HepG2 (cell line): ENCODE measurements at regions not wholly inside any gene's neighbourhood (a gene's known extent, or its start where the extent isn't known, plus 50 kb on each side); places are given as distances from the start of the nearest gene placed in this dataset.

Experiments
- ATAC-seq: fragments of 200-7000 bp; cut with Tn5 transposase; 3 replicates; pipeline ENCODE4 v1.9.1; 2020; ENCODE audit warnings: mild to moderate bottlenecking, moderate library complexity
- BruUV-seq: library from RNA; stranded (reverse); fragments of 400-500 nt; replicated peaks from 2 replicates; lab custom pipeline; 2021; lab: Mats Ljungman, UMichigan
- CTCF ChIA-PET: fragments of 300-600 bp; formaldehyde crosslinking; extraction: SDS; loops from one replicate; lab custom pipeline; 2021; ENCODE audit warnings: low total read pairs, inconsistent platforms, low intra/inter-chr PET ratio; lab: Yijun Ruan, JAX
- POLR2A ChIA-PET: fragments of 350-600 bp; sonication (Branson Sonifier 250); formaldehyde crosslinking; loops from one replicate; lab custom pipeline; 2020; ENCODE audit warnings: antibody characterized with exemption, inconsistent platforms; lab: Yijun Ruan, JAX
- DNase-seq: peaks from one replicate; pipeline ENCODE4 v3.0.0-alpha.2; 2015; ENCODE audit warnings: low spot score
- FAIRE-seq: peaks from 3 replicates; lab custom pipeline; 2011; peaks lifted over from hg19 to GRCh38; lab: Jason Lieb, UNC
- H2AFZ ChIP-seq: one replicate; pipeline ENCODE4 v1.6.1; 2011; ENCODE audit warnings: low read length, inconsistent platforms
- H3K27ac ChIP-seq: fragments of 300-600 bp; 3 replicates; pipeline ENCODE4 v1.8.0; 2011; ENCODE audit warnings: mixed run types, mild to moderate bottlenecking, mixed read lengths, low read length, inconsistent platforms; ENCODE audit not compliant: insufficient read depth; ENCODE audit errors: extremely low read length
- H3K27me3 ChIP-seq, 2 experiments: fragments of 200-600 bp in 1 of 2; 2 replicates in 1 of 2; 3 replicates in 1 of 2; pipeline versions ENCODE4 v1.6.0 to v1.8.0; 2011; ENCODE audit warnings: low read length in 2 of 2, mild to moderate bottlenecking in 2 of 2, moderate library complexity in 2 of 2, inconsistent platforms in 1 of 2; ENCODE audit not compliant: insufficient read depth in 2 of 2, control insufficient read depth in 1 of 2
- H3K36me3 ChIP-seq, 2 experiments: fragments of 200-600 bp in 1 of 2; replicated peaks in 1 of 2; 2 replicates in 1 of 2; 3 replicates in 1 of 2; pipeline versions ENCODE4 v1.5.1 to v1.8.0; 2011; ENCODE audit warnings: low read length in 2 of 2, inconsistent platforms in 1 of 2; ENCODE audit not compliant: insufficient read depth in 2 of 2, control insufficient read depth in 1 of 2
- H3K4me1 ChIP-seq: 2 replicates; pipeline ENCODE4 v1.5.1; 2012; ENCODE audit warnings: low read length, inconsistent platforms; ENCODE audit not compliant: insufficient read depth
- H3K4me2 ChIP-seq: 2 replicates; pipeline ENCODE4 v1.6.0; 2011; ENCODE audit warnings: low read depth, low read length, inconsistent platforms
- H3K4me3 ChIP-seq, 3 experiments: fragments of 200-600 bp in 1 of 3; sonication (generic), shearing (Covaris generic) in 1 of 3; replicated peaks in 1 of 3; 2 replicates each; pipeline ENCODE4 v1.5.1; 2011 to 2016; ENCODE audit warnings: low read length in 3 of 3, inconsistent platforms in 2 of 3, low read depth in 2 of 3, mild to moderate bottlenecking in 2 of 3, control low read depth in 1 of 3, mixed read lengths in 1 of 3; ENCODE audit not compliant: insufficient read depth in 1 of 3
- H3K79me2 ChIP-seq: one replicate; pipeline ENCODE4 v1.6.1; 2011; ENCODE audit warnings: low read length, inconsistent platforms; ENCODE audit not compliant: insufficient read depth
- H3K9ac ChIP-seq: 2 replicates; pipeline ENCODE4 v1.6.0; 2011; ENCODE audit warnings: mild to moderate bottlenecking, low read depth, low read length, inconsistent platforms; ENCODE audit not compliant: insufficient read depth
- H3K9me3 ChIP-seq: 2 replicates; pipeline ENCODE4 v1.5.1; 2012; ENCODE audit warnings: mild to moderate bottlenecking, low read length
- H4K20me1 ChIP-seq: 2 replicates; pipeline ENCODE4 v1.6.0; 2011; ENCODE audit warnings: inconsistent platforms, mild to moderate bottlenecking, low read length, moderate library complexity; ENCODE audit not compliant: insufficient read depth
- HNF1B ChIP-seq: sonication (generic); formaldehyde crosslinking; IDR thresholded peaks from 2 replicates; pipeline ENCODE4 v1.5.1; 2020; ENCODE audit warnings: mild to moderate bottlenecking, moderate library complexity, missing genetic modification reagents
- LBX2 ChIP-seq: sonication (generic); formaldehyde crosslinking; IDR thresholded peaks from 2 replicates; pipeline ENCODE4 v1.5.0; 2020; ENCODE audit warnings: missing genetic modification reagents, mild to moderate bottlenecking, borderline replicate concordance
- SIX1 ChIP-seq: sonication (generic); formaldehyde crosslinking; IDR thresholded peaks from 2 replicates; pipeline ENCODE4 v1.4.0; 2020; ENCODE audit warnings: missing genetic modification reagents, borderline replicate concordance
- TAF15 ChIP-seq: fragments of 200-400 bp; formaldehyde crosslinking; IDR thresholded peaks from one replicate; pipeline ENCODE4 v1.6.1; 2018; ENCODE audit warnings: mild to moderate bottlenecking, low read depth, low read length; ENCODE audit not compliant: poor library complexity, severe bottlenecking
- TEAD3 ChIP-seq: optimal IDR thresholded peaks from 2 replicates; pipeline ENCODE3; 2016; ENCODE audit warnings: borderline replicate concordance
- ZNF34 ChIP-seq: sonication (generic); formaldehyde crosslinking; IDR thresholded peaks from 2 replicates; pipeline ENCODE4 v1.4.0; 2020; ENCODE audit warnings: mild to moderate bottlenecking, missing genetic modification reagents, borderline replicate concordance
- WGBS: methylation state at CpG from one replicate; pipeline ENCODE4 v1.1.6; 2017; ENCODE audit warnings: low lambda C conversion rate; 5-methylcytosine and 5-hydroxymethylcytosine counted together
- in situ Hi-C: cut with HindIII; loops from 2 replicates; pipeline ENCODE4 v1.10.0; 2017; ENCODE audit warnings: low pct_unique_long_range_greater_than_20kb; ENCODE audit not compliant: extremely low pct_ligation_motif_present
- intact Hi-C: fragments of 100-400 bp; cut with micrococcal nuclease; formaldehyde crosslinking; loops from one replicate; pipeline ENCODE4 v1.10.0; 2022; ENCODE audit not compliant: unreplicated experiment

DNA sequence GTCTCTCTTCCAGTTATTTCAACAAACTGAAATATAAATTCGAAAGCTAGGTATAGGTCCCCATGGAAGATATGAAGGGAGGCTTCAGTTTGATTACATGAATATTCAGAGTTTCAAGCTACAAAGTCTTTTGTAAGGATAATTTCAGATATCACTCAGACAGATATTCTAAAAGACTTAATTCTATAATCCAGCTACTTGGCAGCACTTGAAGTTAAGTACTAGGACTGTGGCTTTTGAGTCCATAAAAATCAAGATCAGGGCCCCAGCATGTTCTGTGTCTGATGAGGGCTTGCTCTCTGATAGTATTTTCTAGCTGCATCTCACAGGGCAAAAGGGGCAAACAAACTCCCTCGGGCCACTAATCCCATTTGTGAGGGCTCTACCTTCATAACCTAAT is 160.6 kb upstream of the IRS2 start:
- no peak for TF ChIP-seq ZNF34 (CRISPR knock-in tag)
- no peak for TF ChIP-seq HNF1B
- no peak for TF ChIP-seq TEAD3 (CRISPR knock-in tag)
- TF ChIP-seq SIX1: no peak
- no peak for TF ChIP-seq TAF15
- no peak for TF ChIP-seq LBX2 (CRISPR knock-in tag)
- TF ChIP-seq, all 625 proteins: peak for 0
- H3K4me1 ChIP-seq: no peaks in the 10 kb centered on the region
- DNase-seq (no peak), ATAC-seq (no peak), FAIRE-seq (no peak)
- H3K4me3 ChIP-seq: no peak overlapping the region
- WGBS: 0% methylated on average over 2 of the region's 2 CpGs
- intact Hi-C loops: no loop called here
- H3K27me3 ChIP-seq: no peaks in the 10 kb centered on the region; a peak in 1 of 5 replicates
- H3K4me2 ChIP-seq: no peak overlapping the region
- H3K9ac ChIP-seq: no peak overlapping the region
- in situ Hi-C loops: no loop called here
- H3K36me3 ChIP-seq: no peaks in the 10 kb centered on the region
- no peaks in the 10 kb centered on the region for H4K20me1 ChIP-seq
- BruUV-seq: no TSS peak
- no peak overlapping the region for H3K27ac ChIP-seq
- H3K9me3 ChIP-seq: no peaks in the 10 kb centered on the region
- POLR2A ChIA-PET: no interaction called here
- H3K79me2 ChIP-seq: no peaks in the 10 kb centered on the region
- no peak overlapping the region for H2AFZ ChIP-seq
- CTCF ChIA-PET: no interaction called here
